ENCODE measurements at regions not wholly inside any gene's neighbourhood (a gene's known extent, or its start where the extent isn't known, plus 50 kb on each side); places are given as distances from the start of the nearest gene placed in this dataset.
"Not testable (repeated sequence)": the region's sequence is repeated elsewhere in the genome, so short reads cannot be mapped to it uniquely, and the experiment has no call there.

GRCh38 chr3:182136008-182136910 lies 424.5 kb downstream of the SOX2 start:
- DNase-seq (ENCODE audit: low spot score) = peak; percentile 6

- no peak for DNase-seq (ENCODE audit: low spot score)
These were observed 426.7 kb downstream of the SOX2 start for GRCh38 chr3:182138393-182138792.

DNA sequence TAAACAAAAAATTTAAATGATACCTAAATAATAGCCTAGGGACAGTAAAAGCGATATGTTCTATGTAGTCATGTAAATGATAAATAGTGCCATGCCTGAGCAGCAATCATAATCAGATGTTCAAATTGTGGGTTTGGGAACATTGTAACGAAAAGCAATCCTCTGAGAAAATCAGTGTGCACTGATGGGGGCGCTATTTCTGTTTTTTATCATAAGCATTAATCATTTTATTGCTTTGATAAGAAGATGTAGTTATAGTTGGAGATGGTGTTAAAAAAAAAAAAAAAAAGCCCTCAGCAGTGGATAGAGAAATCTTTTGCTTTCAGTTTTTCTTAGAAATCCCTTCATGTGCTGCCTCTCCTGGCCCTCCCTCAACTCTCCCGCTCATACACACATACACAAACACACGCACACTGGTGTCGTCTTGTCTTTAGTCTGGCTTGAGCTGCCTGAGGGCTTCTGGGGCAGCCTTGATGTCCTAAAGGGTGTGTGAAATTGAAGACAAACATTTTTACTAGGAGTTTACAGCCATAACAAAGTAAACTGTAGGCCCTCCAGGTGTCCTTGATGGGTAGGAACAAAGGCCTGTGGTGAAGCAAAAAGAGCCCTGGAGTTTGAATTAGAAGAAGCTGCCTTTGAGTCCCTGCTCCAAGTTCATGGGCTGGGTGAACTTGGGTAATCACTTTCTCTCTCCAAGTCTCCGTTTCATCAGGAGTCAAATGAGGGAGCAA lies 428.1 kb downstream of the SOX2 start:
- no peak for DNase-seq (ENCODE audit: low spot score)

- DNase-seq (ENCODE audit: low spot score) = no peak
These were observed 431.2 kb downstream of the SOX2 start for GRCh38 chr3:182142928-182143327.

GRCh38 chr3:182143903-182144302 lies 432.2 kb downstream of the SOX2 start:
- no peak for DNase-seq (ENCODE audit: low spot score)

DNA sequence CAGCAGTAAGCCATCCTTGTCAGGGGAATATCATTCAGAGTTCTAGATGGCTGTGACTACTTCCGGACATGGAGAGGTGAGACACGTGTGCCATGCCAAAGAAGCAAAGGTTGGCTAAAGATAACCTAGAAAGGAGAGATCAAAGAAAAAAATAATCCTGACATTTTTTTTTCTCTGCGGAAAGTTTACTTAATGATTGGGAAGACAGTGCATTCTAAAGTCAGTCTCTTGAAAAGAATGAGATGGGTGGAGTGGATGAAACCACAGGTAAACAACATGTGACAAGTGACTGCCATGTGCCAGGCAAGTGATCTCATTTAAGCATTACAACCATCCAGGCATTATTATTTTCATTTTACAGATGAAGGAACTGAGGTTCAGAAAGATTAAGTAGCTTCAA lies 436.6 kb downstream of the SOX2 start:
- DNase-seq (ENCODE audit: low spot score) = no peak

DNA sequence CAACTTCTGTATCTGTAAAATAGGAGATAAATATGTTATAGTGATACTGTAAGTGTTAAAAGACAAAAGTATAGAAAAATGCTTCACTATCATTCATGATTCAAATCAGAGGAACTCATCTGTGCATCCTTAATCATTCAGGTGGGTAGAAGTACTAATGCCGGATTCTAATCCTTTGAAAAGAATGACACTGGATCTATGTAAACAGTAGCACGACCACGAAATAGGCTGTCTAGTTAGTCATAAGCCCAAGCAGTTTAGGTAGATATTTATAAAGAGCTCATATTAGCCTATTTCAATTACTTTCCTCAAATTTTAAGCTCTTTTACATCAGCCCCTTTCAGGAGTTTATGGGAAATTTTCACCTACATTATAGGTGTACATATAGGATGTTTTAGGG lies 437.9 kb downstream of the SOX2 start:
- no peak for DNase-seq (ENCODE audit: low spot score)

DNA sequence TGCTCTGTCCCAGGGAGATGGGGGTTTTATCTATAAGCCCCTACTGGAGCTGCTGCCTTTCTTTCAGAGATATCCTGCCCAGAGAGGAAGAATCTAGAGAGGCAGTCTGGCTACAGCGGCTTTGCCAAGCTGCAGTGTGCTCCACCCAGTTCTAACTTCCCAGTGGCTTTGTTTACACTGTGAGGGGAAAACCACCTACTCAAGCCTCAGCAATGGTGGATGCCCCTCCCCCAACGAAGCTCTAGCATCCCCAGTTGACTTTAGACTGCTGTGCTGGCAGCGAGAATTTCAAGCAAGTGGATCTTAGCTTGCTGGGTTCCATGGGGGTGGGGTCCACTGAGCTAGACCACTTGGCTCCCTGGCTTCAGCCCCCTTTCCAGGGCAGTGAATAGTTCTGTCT lies 444.6 kb downstream of the SOX2 start:
- DNase-seq (ENCODE audit: low spot score) = not testable (repeated sequence)

DNA sequence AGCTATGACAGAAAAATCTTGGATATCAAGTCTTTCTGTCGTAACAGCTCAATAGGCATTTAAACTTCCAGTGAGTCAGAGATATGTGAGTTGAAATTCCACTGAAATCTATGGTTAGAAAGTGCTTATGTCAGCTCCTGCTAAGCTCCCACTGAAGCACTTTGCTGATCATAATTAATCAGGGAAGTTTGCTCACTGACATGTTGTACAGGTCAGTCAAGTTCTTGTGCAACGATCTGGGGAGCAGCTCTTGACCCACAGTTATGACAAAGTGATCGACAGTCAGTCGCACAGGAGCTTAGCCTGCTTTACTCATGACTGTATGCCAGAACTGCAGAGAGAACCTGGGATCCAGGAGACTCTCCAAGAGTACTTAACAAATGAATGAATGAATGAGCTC lies 453.5 kb downstream of the SOX2 start:
- no peak for DNase-seq (ENCODE audit: low spot score)

DNA sequence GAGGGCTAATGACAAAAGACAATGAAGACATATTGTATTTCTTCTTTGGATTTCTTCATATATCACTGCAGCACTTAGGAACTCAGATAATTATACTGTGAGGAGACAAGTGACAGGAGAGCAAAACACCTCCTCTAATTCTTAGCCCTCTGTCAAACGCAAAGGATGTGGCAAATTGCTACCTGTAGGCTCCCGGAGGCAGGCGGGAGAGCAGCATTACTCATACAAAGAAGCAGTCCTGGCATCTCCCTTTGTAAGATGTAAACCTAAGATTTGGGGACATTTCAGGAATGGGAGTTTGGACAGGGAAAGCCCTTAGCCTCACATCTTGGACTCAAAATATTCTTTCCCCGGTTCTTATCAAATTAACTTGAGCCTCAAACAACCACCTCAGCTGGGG lies 460.8 kb downstream of the SOX2 start:
- DNase-seq (ENCODE audit: low spot score) = no peak

GRCh38 chr3:182178488-182179200 lies 466.9 kb downstream of the SOX2 start:
- DNase-seq (ENCODE audit: low spot score) = no peak

GRCh38 chr3:182179631-182180030 lies 467.9 kb downstream of the SOX2 start:
- DNase-seq (ENCODE audit: low spot score) = no peak

DNA sequence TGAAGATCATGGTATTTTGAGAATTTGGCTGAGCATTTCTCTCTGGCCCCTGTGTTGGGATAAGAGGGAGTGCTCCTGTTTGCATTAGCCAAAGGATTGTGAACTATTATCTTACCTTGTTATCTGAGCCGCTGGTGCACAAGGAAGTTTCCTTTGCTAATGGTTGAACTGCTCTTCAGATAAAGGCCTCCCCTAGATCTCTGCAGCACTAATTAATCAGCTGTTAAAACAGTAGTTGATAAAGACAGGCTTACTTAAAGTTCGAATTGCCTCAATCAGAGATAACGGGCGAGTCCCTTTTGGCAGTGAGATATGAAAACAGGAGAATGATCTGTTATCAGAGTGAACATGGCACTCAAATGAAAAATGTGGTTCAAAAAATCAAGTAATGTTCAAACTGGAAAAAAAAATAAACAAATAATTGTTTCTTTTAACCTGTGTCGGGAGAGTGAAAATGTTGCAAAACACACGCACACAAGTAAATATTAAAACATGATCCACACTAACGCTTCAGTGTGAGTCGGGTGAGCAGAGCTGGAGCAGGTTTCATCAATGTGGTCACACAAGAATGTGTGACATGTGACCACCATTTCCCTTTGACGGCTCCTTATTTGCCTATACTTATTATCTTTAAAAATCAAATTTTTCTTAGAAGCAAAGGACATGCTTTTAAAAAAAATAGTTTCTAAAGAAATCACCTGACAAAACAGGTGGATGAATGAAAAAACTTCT lies 469.1 kb downstream of the SOX2 start:
- no peak for DNase-seq (ENCODE audit: low spot score)

GRCh38 chr3:182182531-182182968 lies 470.8 kb downstream of the SOX2 start:
- no peak for DNase-seq (ENCODE audit: low spot score)

DNA sequence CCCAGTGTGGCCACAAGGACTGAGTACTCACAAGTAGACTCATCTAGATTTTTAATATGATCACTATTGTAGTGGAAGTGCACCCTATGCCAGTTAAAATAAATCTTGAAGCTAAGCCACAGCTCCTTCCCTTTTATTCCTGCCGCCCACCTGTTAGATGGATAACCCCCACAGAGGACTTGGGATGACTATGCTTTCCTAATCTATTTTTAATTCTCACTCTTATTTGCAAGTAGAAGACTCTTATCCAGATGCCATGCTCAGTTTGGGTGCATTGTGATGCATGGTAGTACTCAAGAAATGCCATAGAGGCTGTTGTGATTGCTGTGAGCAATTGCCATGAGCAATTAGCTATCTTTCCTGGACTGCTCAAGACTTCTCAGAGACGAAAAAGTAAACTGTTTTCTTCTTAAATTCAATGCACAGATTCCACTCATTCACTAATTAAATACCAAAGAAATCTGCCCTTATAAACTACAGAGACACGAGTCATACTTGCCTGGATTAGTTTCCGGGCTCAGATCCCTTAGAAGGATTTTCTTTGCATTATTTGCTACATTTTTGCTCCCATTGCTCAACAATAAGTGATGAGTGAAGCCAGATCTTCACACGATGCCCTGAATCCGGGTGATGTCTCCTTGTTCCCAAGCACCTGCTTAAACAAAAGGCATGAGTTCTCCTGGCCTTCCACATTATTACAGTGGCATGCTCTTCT lies 472.1 kb downstream of the SOX2 start:
- DNase-seq (ENCODE audit: low spot score) = no peak

DNA sequence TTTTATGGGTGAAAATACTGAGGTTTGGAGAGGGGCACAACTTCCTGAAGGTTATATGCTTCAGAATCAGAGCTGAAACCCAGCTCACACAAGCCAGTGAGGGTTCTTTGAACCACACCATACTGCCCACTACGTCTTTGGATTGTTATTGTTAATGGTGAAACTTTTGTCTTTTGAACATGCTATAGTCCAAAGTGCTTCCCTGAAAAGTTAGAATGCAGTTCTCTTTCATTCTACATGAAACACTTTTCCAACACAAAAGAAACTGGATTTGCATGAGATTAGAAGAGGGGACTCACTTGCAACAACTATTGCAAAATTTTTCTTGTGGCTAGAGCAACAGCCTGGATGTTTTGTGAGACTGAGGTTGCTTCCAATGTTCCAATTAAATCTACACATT lies 473.6 kb downstream of the SOX2 start:
- no peak for DNase-seq (ENCODE audit: low spot score)

GRCh38 chr3:182190056-182190455 lies 478.3 kb downstream of the SOX2 start:
- DNase-seq (ENCODE audit: low spot score) = no peak

GRCh38 chr3:182198345-182198744 lies 486.6 kb downstream of the SOX2 start:
- DNase-seq (ENCODE audit: low spot score) = no peak

GRCh38 chr3:182201456-182202168 lies 489.9 kb downstream of the SOX2 start:
- DNase-seq (ENCODE audit: low spot score) = no peak

DNA sequence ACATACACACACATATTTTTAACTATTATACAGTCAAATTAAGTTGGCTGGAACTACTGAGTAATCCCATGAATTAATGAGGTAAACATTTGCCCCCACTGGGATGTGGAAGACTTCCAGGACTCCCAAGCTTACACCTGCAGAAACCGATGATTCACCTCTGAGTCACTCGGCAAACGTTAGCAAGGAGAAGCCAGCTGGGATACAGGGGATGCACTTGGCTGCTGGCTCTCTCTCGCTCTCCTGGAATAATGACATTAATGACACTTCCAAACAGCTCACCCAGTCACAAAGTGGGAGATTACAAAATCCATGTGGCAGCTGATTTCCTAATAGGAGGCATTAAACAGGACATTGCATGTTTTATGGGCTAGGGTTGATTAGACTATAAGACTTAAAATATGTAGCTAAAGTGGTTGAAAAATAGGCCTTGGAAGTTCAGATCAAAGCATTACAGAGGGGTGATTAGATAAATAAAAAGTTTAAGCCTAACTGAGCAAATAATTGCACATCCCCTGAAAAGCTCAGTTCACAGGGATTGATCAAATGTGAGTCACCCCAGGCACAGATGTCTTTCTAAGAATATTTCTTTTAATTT lies 500.9 kb downstream of the SOX2 start:
- no peak for DNase-seq (ENCODE audit: low spot score)

Measured in HuH-7.5 (cell line).